NCI-H446 (cell line): ENCODE measurements at regions not wholly inside any gene's neighbourhood (a gene's known extent, or its start where the extent isn't known, plus 50 kb on each side); places are given as distances from the start of the nearest gene placed in this dataset.

Experiments
- DNase-seq, 2 experiments: peaks; one replicate each; lab custom pipeline; 2025; lab: John Stamatoyannopoulos, UW

GRCh38 chr6:148247386-148248063, 95.1 kb upstream of the SASH1 start:
- DNase-seq, result no peak

- DNase-seq, result no peak
Measured at GRCh38 chr6:148249160-148249559, 93.5 kb upstream of the SASH1 start.

- no peak for DNase-seq
Measured at GRCh38 chr6:148249679-148250375, 92.8 kb upstream of the SASH1 start.

- DNase-seq, result no peak
Measured at GRCh38 chr6:148250975-148251685, 91.5 kb upstream of the SASH1 start.

DNA sequence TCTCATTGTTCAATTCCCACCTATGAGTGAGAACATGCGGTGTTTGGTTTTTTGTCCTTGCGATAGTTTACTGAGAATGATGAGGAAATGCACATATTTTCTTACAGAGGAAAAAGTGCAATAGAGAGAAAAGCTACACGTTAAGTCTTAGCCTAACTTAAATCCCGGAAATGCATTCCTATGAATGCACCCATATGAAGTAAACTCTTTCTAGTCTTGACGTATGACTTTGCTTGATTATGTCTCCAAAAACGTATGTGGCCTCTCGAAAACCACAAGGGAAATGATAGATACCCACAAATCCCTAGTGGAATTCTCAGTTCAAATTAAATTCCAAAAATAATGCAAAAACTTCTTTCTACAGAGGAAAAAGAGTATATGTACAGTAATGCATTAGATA, 90.7 kb upstream of the SASH1 start:
- DNase-seq, result no peak

GRCh38 chr6:148257810-148258209, 84.8 kb upstream of the SASH1 start:
- DNase-seq, result no peak

DNA sequence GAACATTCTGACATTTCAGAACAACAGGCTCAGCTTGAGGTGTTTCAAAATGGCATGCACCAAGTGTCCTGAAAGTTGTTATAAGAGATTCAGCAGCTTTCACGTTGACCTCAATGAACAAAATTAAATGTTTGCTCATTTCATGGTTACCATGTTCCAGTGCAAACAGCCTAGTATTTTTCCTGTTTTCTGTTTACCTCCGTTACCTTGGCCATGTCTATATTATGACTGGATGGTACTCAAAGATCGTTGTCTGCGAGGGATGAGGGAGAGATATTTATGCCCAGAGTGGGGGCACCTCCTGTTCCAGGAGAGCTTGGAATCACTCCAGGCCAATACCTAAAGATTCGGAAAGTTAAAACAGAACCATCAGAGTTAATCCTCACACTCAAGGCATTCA, 83.8 kb upstream of the SASH1 start:
- no peak for DNase-seq

DNA sequence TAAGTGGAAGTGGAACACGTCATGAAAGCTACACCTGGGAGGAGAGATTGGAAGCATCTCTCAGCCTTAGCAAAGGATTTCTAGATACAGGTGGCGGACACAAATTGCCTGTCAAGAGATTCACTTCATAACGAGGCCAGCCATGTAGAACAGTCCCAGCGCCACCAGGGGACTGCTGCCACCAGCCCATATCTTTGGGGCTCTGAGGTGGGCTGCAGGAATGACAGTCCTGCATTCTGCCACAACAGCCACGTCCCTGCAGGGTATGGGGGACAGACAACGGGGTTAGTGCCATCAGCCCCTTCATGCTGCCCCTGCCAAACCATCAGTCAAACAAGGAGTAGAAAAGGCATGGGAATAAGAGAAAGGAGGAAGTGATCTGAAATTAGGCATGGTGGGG, 81.2 kb upstream of the SASH1 start:
- no peak for DNase-seq

DNA sequence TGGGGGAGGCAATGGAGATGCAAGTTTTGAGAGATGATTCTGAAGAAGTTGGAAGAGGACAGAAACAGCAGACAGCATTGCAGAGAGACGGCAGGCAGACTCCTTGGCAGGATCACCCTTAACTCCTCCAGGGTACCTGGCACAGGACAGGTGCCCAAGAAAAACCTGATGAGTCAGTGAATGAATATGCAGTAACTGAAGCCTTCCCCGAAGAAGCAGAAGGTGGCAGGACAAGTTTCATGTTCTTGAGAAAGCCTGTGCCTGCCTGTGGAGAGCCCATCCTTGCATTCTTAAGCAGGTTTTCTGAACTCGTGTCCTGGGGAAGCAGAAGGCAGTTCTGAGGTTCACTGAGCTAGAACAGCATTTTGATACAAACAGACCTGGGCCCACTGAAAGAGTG, 79.6 kb upstream of the SASH1 start:
- DNase-seq, result no peak

DNA sequence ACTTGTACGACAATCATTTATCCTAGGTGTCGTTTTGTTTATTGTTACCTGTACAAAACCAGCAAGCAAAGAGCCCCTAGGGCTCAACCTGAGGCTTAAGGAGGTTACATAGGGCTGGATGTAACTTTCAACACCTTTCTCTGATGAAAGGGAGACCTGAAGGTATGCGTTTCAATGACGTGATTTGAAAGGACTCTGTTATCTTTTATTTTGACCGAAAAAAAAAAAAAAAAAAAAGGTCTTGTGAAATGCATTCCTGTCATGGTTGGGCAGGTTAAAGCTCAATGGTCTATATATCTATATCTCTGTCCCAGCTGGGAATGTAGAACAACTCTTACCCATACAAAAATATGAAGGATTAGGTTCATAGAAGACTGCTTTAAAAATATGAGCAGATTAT, 78.7 kb upstream of the SASH1 start:
- no peak for DNase-seq

GRCh38 chr6:148265054-148265453, 77.6 kb upstream of the SASH1 start:
- DNase-seq, result no peak

GRCh38 chr6:148269386-148269785, 73.3 kb upstream of the SASH1 start:
- DNase-seq, result no peak

DNA sequence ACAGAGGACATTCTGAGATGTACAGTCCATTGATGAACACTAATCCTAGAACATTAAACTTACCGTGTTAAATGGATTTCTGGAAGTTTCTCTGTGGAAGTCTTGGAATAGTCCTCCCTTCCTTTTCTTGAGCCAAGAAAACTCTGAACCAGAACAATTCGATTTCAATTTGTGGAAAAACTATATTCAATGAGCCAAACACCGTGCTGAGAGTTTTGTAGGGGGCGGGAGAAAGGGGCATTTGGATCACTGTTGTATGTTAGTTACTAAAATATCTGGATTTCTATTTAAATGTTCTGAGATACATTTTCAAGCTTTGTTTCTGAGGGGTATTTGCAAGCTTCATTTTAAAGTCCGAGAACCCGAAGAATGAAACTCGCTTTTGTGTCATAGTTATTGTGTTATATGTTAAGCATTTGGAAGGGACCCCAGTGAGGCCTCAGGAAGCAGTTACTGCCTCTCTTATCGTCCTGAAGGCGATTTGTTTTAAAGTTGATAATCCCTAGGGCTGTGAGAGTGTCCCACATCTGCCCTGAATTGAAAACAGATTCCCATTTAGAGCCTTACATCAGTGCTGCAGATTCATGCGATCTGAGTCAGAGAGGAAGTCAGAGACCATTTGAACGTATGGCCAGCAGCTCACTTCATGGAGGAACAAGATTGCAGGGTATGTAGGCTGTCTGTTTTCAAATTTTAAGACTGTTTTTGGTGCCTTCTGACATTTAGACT, 70.8 kb upstream of the SASH1 start:
- no peak for DNase-seq

DNA sequence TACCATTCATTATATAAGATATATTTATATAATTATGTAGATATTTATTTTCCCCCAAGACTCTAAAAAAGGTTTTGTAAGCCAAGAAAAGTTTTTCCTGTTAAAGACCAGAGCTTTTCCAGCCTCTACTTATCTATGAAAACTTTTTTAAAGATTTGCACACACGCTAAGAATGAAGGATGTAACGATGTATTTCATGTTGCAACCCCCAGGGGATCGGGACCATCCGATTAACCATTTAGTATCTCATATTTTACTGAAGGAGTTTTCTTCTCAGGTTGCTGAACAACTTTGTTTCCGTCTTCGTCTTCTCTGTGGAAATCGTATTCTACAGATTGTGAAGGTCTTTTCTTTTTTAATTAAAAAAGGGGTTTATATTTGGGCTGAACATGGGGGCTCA, 70.0 kb upstream of the SASH1 start:
- DNase-seq, result no peak

GRCh38 chr6:148273962-148274752, 68.5 kb upstream of the SASH1 start:
- no peak for DNase-seq

DNA sequence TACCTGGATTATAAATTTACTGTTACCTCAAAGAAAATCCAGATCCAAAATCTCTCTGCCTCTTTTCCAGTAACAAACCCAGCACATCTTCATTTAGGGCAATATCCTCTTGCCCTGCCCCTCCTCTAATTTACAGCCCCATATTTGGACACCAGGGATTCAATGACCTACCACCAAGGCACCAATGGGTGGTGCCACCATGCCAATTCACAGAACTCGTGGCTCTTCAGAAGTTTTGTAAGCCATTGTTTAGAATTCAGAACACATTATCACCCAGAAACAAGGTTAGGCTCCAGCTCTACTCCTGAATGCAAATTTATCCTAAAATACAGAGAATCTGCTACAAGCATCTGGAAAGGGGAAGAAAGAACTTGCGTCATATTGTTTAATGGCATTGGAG, 67.8 kb upstream of the SASH1 start:
- DNase-seq, result no peak

- DNase-seq, result no peak
Measured at GRCh38 chr6:148285205-148285604, 57.4 kb upstream of the SASH1 start.

GRCh38 chr6:148286563-148286962, 56.1 kb upstream of the SASH1 start:
- DNase-seq, result no peak

DNA sequence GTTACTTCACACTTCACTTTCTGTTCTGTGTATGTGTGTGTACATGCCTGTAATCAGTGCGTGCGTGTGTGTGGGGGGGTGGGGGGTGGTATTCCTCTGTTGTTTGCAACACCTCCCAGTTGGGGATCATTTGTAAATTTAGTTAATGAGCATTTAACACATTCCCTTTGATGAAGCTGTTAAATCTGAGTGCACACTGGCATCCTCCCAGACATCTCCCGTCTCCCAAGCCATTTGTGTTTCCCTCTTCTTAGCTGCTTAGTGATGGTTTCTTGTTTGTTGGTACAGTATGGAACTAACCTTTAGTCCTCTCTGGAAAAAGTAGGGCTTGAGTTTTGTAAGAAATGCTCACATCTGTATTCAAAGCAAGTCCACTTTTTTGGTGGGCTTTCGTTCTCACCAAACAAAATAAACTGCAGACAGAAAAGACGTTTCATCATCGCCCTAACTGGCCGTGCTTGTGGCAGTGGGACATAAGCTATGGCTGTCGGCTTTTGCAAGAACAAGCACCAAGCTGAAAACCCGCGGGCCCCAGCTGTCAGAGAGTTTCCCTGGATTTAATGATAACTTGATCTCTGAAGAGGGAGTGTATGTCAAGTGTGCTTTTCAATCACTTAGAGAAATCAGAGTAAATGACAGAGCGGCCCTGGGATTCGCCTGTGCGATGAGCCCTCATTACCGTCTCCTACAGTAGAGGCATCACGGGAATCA, 54.9 kb upstream of the SASH1 start:
- no peak for DNase-seq

DNA sequence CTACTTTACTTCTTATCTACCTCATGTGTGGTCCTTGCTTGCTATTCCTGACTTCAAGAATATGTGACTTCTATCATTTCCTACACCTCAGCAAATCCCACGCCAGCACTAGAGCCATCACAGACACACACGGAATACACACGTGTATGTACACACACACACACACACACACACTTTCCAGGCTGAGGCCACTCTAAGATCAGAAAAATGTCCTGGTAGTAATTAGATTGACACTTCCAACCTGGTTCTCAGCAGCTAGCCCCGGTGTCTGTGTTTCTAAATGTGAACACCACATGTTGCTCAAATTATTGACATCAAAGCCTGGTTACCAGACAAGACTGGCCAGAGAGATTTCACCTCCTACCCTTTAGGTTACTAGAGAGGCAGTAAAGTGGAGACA, 54.1 kb upstream of the SASH1 start:
- DNase-seq, result no peak

DNA sequence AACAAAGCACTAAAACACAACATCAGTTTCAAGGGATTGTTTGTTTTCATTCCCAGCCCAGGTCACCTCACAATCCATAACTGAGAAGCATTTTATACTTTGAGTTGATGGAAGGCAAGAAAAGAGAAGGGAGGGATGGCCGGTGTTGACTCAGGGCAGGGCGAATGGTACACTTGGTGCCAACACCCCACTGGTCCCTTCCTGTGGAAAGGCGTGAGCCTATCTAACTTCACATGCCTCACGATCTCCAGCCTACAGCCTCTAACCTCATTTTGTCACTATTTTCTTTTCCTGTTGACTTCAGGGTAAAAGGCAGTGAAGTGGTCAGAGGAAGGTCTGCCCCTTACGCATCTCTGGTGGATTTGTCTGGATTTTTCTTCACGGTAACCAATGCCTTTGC, 53.5 kb upstream of the SASH1 start:
- no peak for DNase-seq
